Sigmoid colon (tissue), 4 donors: ENCODE measurements at regions not wholly inside any gene's neighbourhood (a gene's known extent, or its start where the extent isn't known, plus 50 kb on each side); places are given as distances from the start of the nearest gene placed in this dataset.

ENCODE experiments used
- CTCF ChIP-seq, 4 experiments: fragments of 450-650 bp in 3 of 4; fragments of 200-600 bp in 1 of 4; IDR thresholded peaks; one replicate each; pipeline ENCODE4 v1.5.1; 2016 to 2019; ENCODE audit warnings: antibody characterized with exemption in 4 of 4, mild to moderate bottlenecking in 3 of 4, moderate library complexity in 2 of 4
- EP300 ChIP-seq, 4 donors: sonication (generic); formaldehyde crosslinking; IDR thresholded peaks; one replicate each; pipeline ENCODE4 v1.6.1; 2017; ENCODE audit warnings: antibody characterized with exemption in 4 of 4
- POLR2A ChIP-seq, 2 donors: fragments of 450-650 bp; IDR thresholded peaks; one replicate each; pipeline ENCODE4 v1.6.1; 2016; ENCODE audit warnings: antibody characterized with exemption in 2 of 2, mild to moderate bottlenecking in 2 of 2, moderate library complexity in 2 of 2
- POLR2AphosphoS5 ChIP-seq, 4 donors: sonication (generic); formaldehyde crosslinking; IDR thresholded peaks; one replicate each; pipeline ENCODE4 v1.6.1; 2017; ENCODE audit warnings: antibody characterized with exemption in 4 of 4

GRCh38 chr21:36575306-36575705 is 95.4 kb upstream of the CLDN14 start:
- TF ChIP-seq CTCF (IDR thresholded peaks at IDR 0.05) = no peak
- no peak for TF ChIP-seq POLR2AphosphoS5 (IDR thresholded peaks at IDR 0.05)
- no peak for TF ChIP-seq POLR2A (IDR thresholded peaks at IDR 0.05)
- TF ChIP-seq EP300 (IDR thresholded peaks at IDR 0.05) = no peak
